Tibial nerve (tissue), 4 donors: ENCODE measurements at regions not wholly inside any gene's neighbourhood (a gene's known extent, or its start where the extent isn't known, plus 50 kb on each side); places are given as distances from the start of the nearest gene placed in this dataset.
"Not testable (repeated sequence)": the region's sequence is repeated elsewhere in the genome, so short reads cannot be mapped to it uniquely, and the experiment has no call there.

Experiments
- DNase-seq, 2 donors: peaks; one replicate each; pipeline ENCODE4 v3.0.0-alpha.2; 2019; ENCODE audit warnings: low spot score in 2 of 2
- H3K27ac ChIP-seq, 4 donors: fragments of 200-600 bp; sonication (generic) in 3 of 4; one replicate each; pipeline ENCODE4 v1.5.1; 2017 to 2019; ENCODE audit warnings: mild to moderate bottlenecking in 1 of 4
- H3K27me3 ChIP-seq, 2 donors: fragments of 200-600 bp; sonication (generic) in 1 of 2; one replicate each; pipeline versions ENCODE4 v1.5.1 to v1.6.0; 2017 to 2019
- H3K36me3 ChIP-seq, 3 donors: fragments of 200-600 bp; sonication (generic); one replicate each; pipeline ENCODE4 v1.5.1; 2018 to 2019
- H3K4me1 ChIP-seq, 4 donors: fragments of 200-600 bp; sonication (generic) in 3 of 4; one replicate each; pipeline ENCODE4 v1.5.1; 2017 to 2019
- H3K4me3 ChIP-seq, 4 donors: fragments of 200-600 bp; sonication (generic) in 3 of 4; one replicate each; pipeline ENCODE4 v1.5.1; 2017 to 2019; ENCODE audit warnings: mild to moderate bottlenecking in 1 of 4, moderate library complexity in 1 of 4
- H3K9me3 ChIP-seq, 4 donors: fragments of 200-600 bp; sonication (generic) in 3 of 4; one replicate each; pipeline ENCODE4 v1.5.1; 2017 to 2019
- EP300 ChIP-seq, 2 donors: sonication (generic); formaldehyde crosslinking; IDR thresholded peaks; one replicate each; pipeline ENCODE4 v1.6.1; 2017; ENCODE audit warnings: antibody characterized with exemption in 2 of 2, mild to moderate bottlenecking in 1 of 2
- POLR2A ChIP-seq, 2 donors: fragments of 450-650 bp; IDR thresholded peaks; one replicate each; pipeline ENCODE4 v1.6.1; 2017; ENCODE audit warnings: antibody characterized with exemption in 2 of 2, mild to moderate bottlenecking in 2 of 2, moderate library complexity in 2 of 2
- WGBS, 2 donors: methylation state at CpG; one replicate each; pipeline ENCODE4 v1.1.5; 2018; 5-methylcytosine and 5-hydroxymethylcytosine counted together
- TF ChIP-seq, protein P1 (sequence below), 5 experiments: fragments of 200-600 bp in 3 of 5; fragments of 450-650 bp in 2 of 5; sonication (generic) in 3 of 5; IDR thresholded peaks; one replicate each; pipeline ENCODE4 v1.5.1; 2016 to 2019; ENCODE audit warnings: antibody characterized with exemption in 5 of 5, mild to moderate bottlenecking in 3 of 5, moderate library complexity in 2 of 5

DNA sequence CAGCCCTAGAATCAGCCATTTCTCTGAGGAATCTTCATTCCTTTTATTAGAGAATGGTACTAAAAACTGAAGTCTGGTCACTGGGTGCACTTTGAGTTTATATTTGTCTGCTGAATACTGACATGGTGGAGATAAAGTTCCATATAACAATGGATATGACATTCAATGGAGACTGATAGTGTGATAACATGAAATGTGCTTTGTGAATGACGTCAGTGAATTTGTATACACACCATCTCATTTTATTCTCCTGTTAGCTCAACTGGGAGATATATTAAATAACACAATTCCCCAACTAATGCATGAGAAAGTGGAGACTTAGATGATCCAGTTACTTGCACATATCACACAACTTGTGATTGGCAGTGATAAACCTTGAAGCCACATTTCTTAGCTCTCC is 446.7 kb downstream of the DOK5 start:
- H3K36me3 ChIP-seq, result no peaks in the 10 kb centered on the region
- no peaks in the 10 kb centered on the region for H3K9me3 ChIP-seq
- no peak overlapping the region for H3K4me3 ChIP-seq
- DNase-seq, result no peak
- WGBS, 2 donors, result 71 to 74% methylated on average over 1 of the region's 1 CpG
- H3K27ac ChIP-seq, result no peak overlapping the region
- no peak for TF ChIP-seq EP300 (IDR thresholded peaks at IDR 0.05)
- no peak for TF ChIP-seq POLR2A (IDR thresholded peaks at IDR 0.05)
- H3K27me3 ChIP-seq, result no peaks in the 10 kb centered on the region
- no peaks in the 10 kb centered on the region for H3K4me1 ChIP-seq

DNA sequence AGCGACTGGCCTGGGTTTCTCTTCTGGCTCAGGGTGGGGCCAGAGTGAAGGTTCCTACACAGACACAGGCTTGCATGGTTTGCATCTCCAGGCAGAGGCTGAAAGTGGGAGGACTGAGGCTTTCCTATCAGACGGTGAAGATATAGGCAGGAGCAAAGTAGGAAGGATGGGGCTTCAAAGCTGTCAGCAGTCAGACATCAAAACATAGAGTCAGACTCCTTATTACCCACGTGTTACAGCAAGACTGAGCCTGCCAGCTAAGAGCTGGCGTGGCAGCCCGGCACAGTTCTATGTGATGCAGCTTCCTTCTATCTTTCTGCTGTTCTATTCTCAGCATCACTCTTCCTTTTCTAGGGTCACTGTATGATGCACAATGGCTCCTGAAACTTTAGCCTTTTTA is 445.1 kb downstream of the DOK5 start:
- Histone ChIP-seq H3K9me3 (no peaks in the 10 kb centered on the region), H3K36me3 (no peaks in the 10 kb centered on the region), H3K4me1 (no peaks in the 10 kb centered on the region), H3K4me3 (no peak overlapping the region), H3K27me3 (no peaks in the 10 kb centered on the region), H3K27ac (no peak overlapping the region)
- no peak for TF ChIP-seq EP300 (IDR thresholded peaks at IDR 0.05)
- TF ChIP-seq POLR2A (IDR thresholded peaks at IDR 0.05), result no peak
- no peak for DNase-seq
- WGBS, 2 donors, result 67 to 73% methylated on average over 5 of the region's 5 CpGs

DNA sequence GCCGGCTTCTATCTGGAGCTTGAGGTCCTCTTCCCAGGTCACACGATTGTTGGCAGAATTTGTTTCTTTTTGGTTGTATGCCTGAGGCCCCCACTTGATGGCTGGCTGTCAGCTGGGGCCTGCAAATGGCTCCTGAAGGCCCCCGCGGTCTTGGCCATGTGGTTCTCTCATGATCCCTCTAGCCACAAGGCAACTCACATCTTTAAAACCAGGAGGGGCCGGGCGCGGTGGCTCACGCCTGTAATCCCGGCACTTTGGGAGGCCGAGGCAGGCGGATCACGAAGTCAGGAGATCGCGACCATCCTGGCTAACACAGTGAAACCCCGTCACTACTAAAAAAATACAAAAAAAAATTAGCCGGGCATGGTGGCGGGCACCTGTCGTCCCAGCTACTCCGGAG is 443.6 kb downstream of the DOK5 start:
- H3K36me3 ChIP-seq, H3K4me1 ChIP-seq, H3K27me3 ChIP-seq, H3K27ac ChIP-seq, H3K9me3 ChIP-seq, DNase-seq, H3K4me3 ChIP-seq: not testable (repeated sequence)
- 93 to 96% methylated on average over 19 of the region's 19 CpGs for WGBS, 2 donors

DNA sequence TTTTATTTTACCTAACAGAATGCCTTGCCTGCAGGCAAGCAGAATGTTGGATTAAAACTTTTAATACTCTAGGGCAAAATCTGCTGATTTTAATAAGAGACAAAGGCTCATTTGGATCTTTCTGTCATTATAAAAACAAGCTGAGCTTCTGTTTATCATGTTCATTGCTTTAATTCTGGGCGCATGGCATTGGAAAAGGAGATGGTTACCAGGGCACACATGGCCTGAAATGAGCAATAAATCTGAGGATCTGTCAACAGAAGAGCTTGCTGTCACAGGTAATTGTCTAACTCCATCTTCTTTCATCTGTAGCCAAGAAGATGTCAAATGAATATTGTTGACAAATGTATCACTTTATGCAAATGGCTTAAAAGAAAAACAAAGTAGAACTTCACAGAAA is 439.6 kb downstream of the DOK5 start:
- TF ChIP-seq, protein P1, sequence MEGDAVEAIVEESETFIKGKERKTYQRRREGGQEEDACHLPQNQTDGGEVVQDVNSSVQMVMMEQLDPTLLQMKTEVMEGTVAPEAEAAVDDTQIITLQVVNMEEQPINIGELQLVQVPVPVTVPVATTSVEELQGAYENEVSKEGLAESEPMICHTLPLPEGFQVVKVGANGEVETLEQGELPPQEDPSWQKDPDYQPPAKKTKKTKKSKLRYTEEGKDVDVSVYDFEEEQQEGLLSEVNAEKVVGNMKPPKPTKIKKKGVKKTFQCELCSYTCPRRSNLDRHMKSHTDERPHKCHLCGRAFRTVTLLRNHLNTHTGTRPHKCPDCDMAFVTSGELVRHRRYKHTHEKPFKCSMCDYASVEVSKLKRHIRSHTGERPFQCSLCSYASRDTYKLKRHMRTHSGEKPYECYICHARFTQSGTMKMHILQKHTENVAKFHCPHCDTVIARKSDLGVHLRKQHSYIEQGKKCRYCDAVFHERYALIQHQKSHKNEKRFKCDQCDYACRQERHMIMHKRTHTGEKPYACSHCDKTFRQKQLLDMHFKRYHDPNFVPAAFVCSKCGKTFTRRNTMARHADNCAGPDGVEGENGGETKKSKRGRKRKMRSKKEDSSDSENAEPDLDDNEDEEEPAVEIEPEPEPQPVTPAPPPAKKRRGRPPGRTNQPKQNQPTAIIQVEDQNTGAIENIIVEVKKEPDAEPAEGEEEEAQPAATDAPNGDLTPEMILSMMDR (IDR thresholded peaks at IDR 0.05), result no peak
- TF ChIP-seq POLR2A (IDR thresholded peaks at IDR 0.05) (no peak), EP300 (IDR thresholded peaks at IDR 0.05) (no peak)
- no peak overlapping the region for H3K4me3 ChIP-seq
- H3K27me3 ChIP-seq, result no peaks in the 10 kb centered on the region
- no peaks in the 10 kb centered on the region for H3K4me1 ChIP-seq
- no peak for DNase-seq
- no peaks in the 10 kb centered on the region for H3K9me3 ChIP-seq
- no peak overlapping the region for H3K27ac ChIP-seq
- H3K36me3 ChIP-seq, result no peaks in the 10 kb centered on the region
- whole genome bisulfite sequencing, 2 donors, result 75 to 96% methylated on average over 1 of the region's 1 CpG

DNA sequence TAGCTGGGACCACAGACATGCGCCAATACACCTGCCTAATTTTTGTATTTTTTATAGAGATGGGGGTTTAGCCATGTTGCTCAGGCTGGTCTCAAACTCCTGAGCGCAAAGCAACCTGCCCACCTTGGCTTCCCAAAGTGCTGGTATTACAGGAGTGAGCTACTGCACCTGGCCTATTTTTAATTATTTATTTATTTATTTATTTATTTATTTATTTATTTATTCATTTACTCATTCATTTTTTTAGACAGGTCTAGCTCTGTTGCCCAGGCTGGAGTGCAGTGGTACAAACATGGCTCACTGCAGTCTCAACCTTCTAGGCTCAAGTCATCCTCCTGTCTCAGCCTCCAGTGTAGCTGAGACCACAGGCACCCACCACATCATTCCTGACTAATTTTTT is 434.3 kb downstream of the DOK5 start:
- peaks cover 0 to 16% (median 0%) of the 10 kb centered on the region in 4 donors for H3K9me3 ChIP-seq
- TF ChIP-seq POLR2A (IDR thresholded peaks at IDR 0.05), result no peak
- TF ChIP-seq, protein P1 (IDR thresholded peaks at IDR 0.05), result no peak
- no peak for TF ChIP-seq EP300 (IDR thresholded peaks at IDR 0.05)
- no peaks in the 10 kb centered on the region for H3K27me3 ChIP-seq
- no peak overlapping the region for H3K4me3 ChIP-seq
- H3K36me3 ChIP-seq, result no peaks in the 10 kb centered on the region
- H3K27ac ChIP-seq, result no peak overlapping the region
- no peaks in the 10 kb centered on the region for H3K4me1 ChIP-seq
- no peak for DNase-seq
- WGBS, 2 donors, result 97 to 98% methylated on average over 2 of the region's 2 CpGs

DNA sequence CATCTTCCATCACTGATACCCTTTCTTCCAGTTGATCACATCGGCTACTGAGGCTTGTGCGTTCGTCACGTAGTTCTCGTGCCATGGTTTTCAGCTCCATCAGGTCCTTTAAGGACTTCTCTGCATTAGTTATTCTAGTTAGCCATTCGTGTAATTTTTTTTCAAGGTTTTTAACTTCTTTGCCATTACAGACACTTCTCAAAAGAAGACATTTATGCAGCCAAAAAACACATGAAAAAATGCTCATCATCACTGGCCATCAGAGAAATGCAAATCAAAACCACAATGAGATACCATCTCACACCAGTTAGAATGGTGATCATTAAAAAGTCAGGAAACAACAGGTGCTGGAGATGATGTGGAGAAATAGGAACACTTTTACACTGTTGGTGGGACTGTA is 430.7 kb downstream of the DOK5 start:
- H3K27ac ChIP-seq, H3K27me3 ChIP-seq, H3K4me3 ChIP-seq, H3K4me1 ChIP-seq, DNase-seq, H3K36me3 ChIP-seq: not testable (repeated sequence)
- 94% methylated on average over 6 of the region's 6 CpGs for WGBS, 2 donors
- peaks cover 0 to 26% (median 0%) of the 10 kb centered on the region in 4 donors for H3K9me3 ChIP-seq

DNA sequence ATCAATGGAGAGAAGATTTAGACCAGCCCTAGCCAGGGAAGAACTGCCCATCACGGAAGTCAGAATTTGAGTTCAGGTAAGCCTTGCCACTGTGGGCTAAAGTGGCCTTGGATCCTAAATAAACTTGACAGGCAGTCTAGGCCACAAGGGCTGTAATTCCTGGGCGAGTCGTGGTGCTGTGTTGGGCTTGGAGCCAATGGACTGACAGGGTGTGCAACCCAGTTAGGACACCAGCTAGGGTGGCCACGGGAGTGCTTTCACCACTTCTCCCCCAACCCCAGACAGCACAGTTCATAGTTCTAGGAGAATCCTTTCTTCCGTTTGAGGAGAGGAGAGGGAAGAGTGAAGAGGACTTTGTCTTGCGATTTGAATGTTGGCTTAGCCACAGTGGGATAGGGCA is 422.4 kb downstream of the DOK5 start:
- TF ChIP-seq, protein P1 (IDR thresholded peaks at IDR 0.05), result no peak
- no peak for TF ChIP-seq POLR2A (IDR thresholded peaks at IDR 0.05)
- H3K27me3 ChIP-seq, result no peaks in the 10 kb centered on the region
- H3K9me3 ChIP-seq, result peaks cover 0 to 18% (median 0%) of the 10 kb centered on the region in 4 donors
- DNase-seq, result no peak
- no peaks in the 10 kb centered on the region for H3K4me1 ChIP-seq
- no peaks in the 10 kb centered on the region for H3K36me3 ChIP-seq
- no peak overlapping the region for H3K4me3 ChIP-seq
- 92 to 93% methylated on average over 6 of the region's 6 CpGs for WGBS, 2 donors
- H3K27ac ChIP-seq, result no peak overlapping the region
